H1 (cell line): ENCODE measurements at regions not wholly inside any gene's neighbourhood (a gene's known extent, or its start where the extent isn't known, plus 50 kb on each side); places are given as distances from the start of the nearest gene placed in this dataset.

Source experiments
- CTCF ChIA-PET: fragments of 300-600 bp; sonication (Branson Sonifier 250); formaldehyde crosslinking; loops from one replicate; lab custom pipeline; 2021; ENCODE audit not compliant: partially characterized antibody; lab: Charles Lee
- POLR2A ChIA-PET: fragments of 300-600 bp; sonication (Branson Sonifier 250); formaldehyde crosslinking; loops from one replicate; lab custom pipeline; 2021; ENCODE audit warnings: inconsistent platforms; ENCODE audit not compliant: partially characterized antibody; lab: Charles Lee
- DNase-seq, 2 experiments: peaks; one replicate each; pipeline versions ENCODE4 v3.0.0 to v3.0.0-alpha.2; 2010 to 2022; ENCODE audit warnings: low spot score in 2 of 2, low read depth in 1 of 2, mixed read lengths in 1 of 2
- FAIRE-seq: peaks from 2 replicates; lab custom pipeline; 2011; peaks lifted over from hg19 to GRCh38; lab: Jason Lieb, UNC
- H2AFZ ChIP-seq: 2 replicates; pipeline ENCODE4 v1.8.1; 2012; ENCODE audit warnings: low read length, inconsistent platforms
- H2AK5ac ChIP-seq: 2 replicates; pipeline ENCODE4 v1.6.1; 2013; ENCODE audit warnings: low read depth, low read length
- H2BK120ac ChIP-seq: replicated peaks from 2 replicates; pipeline ENCODE3; 2013; ENCODE audit warnings: low read depth, low read length, inconsistent platforms
- H2BK12ac ChIP-seq: 2 replicates; pipeline ENCODE4 v1.6.1; 2013; ENCODE audit warnings: low read depth, low read length
- H2BK15ac ChIP-seq: 2 replicates; pipeline ENCODE4 v1.6.1; 2013; ENCODE audit warnings: low read length
- H2BK20ac ChIP-seq: 2 replicates; pipeline ENCODE4 v1.6.1; 2013; ENCODE audit warnings: low read length
- H2BK5ac ChIP-seq: 2 replicates; pipeline ENCODE4 v1.6.1; 2013; ENCODE audit warnings: low read depth, low read length
- H3K14ac ChIP-seq: 2 replicates; pipeline ENCODE4 v1.6.1; 2013; ENCODE audit warnings: inconsistent platforms; ENCODE audit not compliant: insufficient read length
- H3K18ac ChIP-seq: 2 replicates; pipeline ENCODE4 v1.6.1; 2013; ENCODE audit warnings: low read length; ENCODE audit errors: extremely low read depth
- H3K23ac ChIP-seq: 2 replicates; pipeline ENCODE4 v1.6.1; 2013; ENCODE audit warnings: inconsistent platforms; ENCODE audit not compliant: insufficient read length
- H3K23me2 ChIP-seq: 2 replicates; pipeline ENCODE4 v1.6.1; 2013; ENCODE audit warnings: low read depth, low read length
- H3K27ac ChIP-seq: 2 replicates; pipeline ENCODE4 v1.6.1; 2011; ENCODE audit warnings: low read depth, low read length, inconsistent platforms
- H3K27me3 ChIP-seq, 4 experiments: replicated peaks in 1 of 4; 1 replicate in 1 of 4; 2 replicates in 3 of 4; pipeline versions ENCODE4 v1.6.1 to v1.8.1; 2011 to 2013; ENCODE audit warnings: low read length in 3 of 4, mild to moderate bottlenecking in 3 of 4, inconsistent platforms in 2 of 4, mixed read lengths in 2 of 4, moderate library complexity in 1 of 4; ENCODE audit not compliant: control insufficient read depth in 3 of 4, insufficient read depth in 3 of 4; ENCODE audit errors: extremely low read depth in 1 of 4
- H3K36me3 ChIP-seq, 4 experiments: 2 replicates each; pipeline versions ENCODE4 v1.6.1 to v1.8.1; 2011 to 2013; ENCODE audit warnings: mild to moderate bottlenecking in 4 of 4, low read length in 3 of 4, moderate library complexity in 2 of 4, control low read depth in 1 of 4, inconsistent platforms in 1 of 4; ENCODE audit not compliant: insufficient read depth in 4 of 4, control insufficient read depth in 2 of 4
- H3K4ac ChIP-seq: replicated peaks from 2 replicates; pipeline ENCODE3; 2013; ENCODE audit warnings: low read length, low read depth, mixed read lengths, inconsistent platforms; ENCODE audit not compliant: insufficient read length
- H3K4me1 ChIP-seq, 4 experiments: replicated peaks in 1 of 4; 1 replicate in 1 of 4; 2 replicates in 3 of 4; pipeline versions ENCODE4 v1.6.1 to v1.8.1; 2011 to 2013; ENCODE audit warnings: low read length in 3 of 4, inconsistent platforms in 2 of 4, mixed read lengths in 1 of 4; ENCODE audit not compliant: insufficient read depth in 4 of 4, control insufficient read depth in 3 of 4
- H3K4me2 ChIP-seq, 2 experiments: 2 replicates each; pipeline versions ENCODE4 v1.6.1 to v1.8.1; 2011 to 2013; ENCODE audit warnings: low read depth in 2 of 2, low read length in 2 of 2, control low read depth in 1 of 2, inconsistent platforms in 1 of 2, mild to moderate bottlenecking in 1 of 2; ENCODE audit not compliant: insufficient read depth in 1 of 2
- H3K4me3 ChIP-seq, 4 experiments: fragments of 200-600, 300-600 bp in 1 of 4; sonication (generic), shearing (Covaris generic), sonication (Bioruptor Twin) in 1 of 4; 2 replicates each; pipeline versions ENCODE4 v1.5.1 to v1.8.1; 2011 to 2016; ENCODE audit warnings: low read length in 4 of 4, low read depth in 3 of 4, control low read depth in 2 of 4, inconsistent platforms in 2 of 4, mild to moderate bottlenecking in 2 of 4, mixed read lengths in 1 of 4, moderate library complexity in 1 of 4; ENCODE audit not compliant: insufficient read depth in 2 of 4; ENCODE audit errors: extremely low read depth in 1 of 4
- H3K56ac ChIP-seq: replicated peaks from 2 replicates; pipeline ENCODE3; 2013; ENCODE audit warnings: low read depth, mild to moderate bottlenecking, mixed read lengths, low read length, inconsistent platforms; ENCODE audit not compliant: insufficient read length
- H3K79me1 ChIP-seq: 2 replicates; pipeline ENCODE4 v1.6.1; 2013; ENCODE audit warnings: low read depth, low read length, control low read depth
- H3K79me2 ChIP-seq, 2 experiments: 2 replicates each; pipeline versions ENCODE4 v1.6.1 to v1.8.1; 2012 to 2013; ENCODE audit warnings: low read length in 2 of 2, mild to moderate bottlenecking in 2 of 2, inconsistent platforms in 1 of 2; ENCODE audit not compliant: insufficient read depth in 2 of 2, control insufficient read depth in 1 of 2
- H3K9ac ChIP-seq, 4 experiments: replicated peaks in 1 of 4; 1 replicate in 1 of 4; 2 replicates in 3 of 4; pipeline versions ENCODE4 v1.6.1 to v1.8.1; 2011 to 2013; ENCODE audit warnings: low read depth in 3 of 4, low read length in 3 of 4, control low read depth in 2 of 4, mild to moderate bottlenecking in 2 of 4, moderate library complexity in 2 of 4, inconsistent platforms in 1 of 4; ENCODE audit errors: extremely low read depth in 1 of 4
- H3K9me3 ChIP-seq, 2 experiments: 2 replicates each; pipeline versions ENCODE4 v1.6.1 to v1.8.1; 2012 to 2013; ENCODE audit warnings: mild to moderate bottlenecking in 2 of 2, moderate library complexity in 2 of 2, control low read depth in 1 of 2, inconsistent platforms in 1 of 2, low read depth in 1 of 2, low read length in 1 of 2, mixed read lengths in 1 of 2; ENCODE audit not compliant: insufficient read depth in 2 of 2
- H4K20me1 ChIP-seq, 2 experiments: replicated peaks in 1 of 2; 2 replicates each; pipeline versions ENCODE3 to v1.8.1; 2011 to 2013; ENCODE audit warnings: inconsistent platforms in 2 of 2, low read length in 2 of 2, mild to moderate bottlenecking in 1 of 2; ENCODE audit not compliant: insufficient read depth in 2 of 2, control insufficient read depth in 1 of 2
- H4K5ac ChIP-seq: 2 replicates; pipeline ENCODE4 v1.6.1; 2013; ENCODE audit warnings: low read length, low read depth, mixed read lengths, inconsistent platforms; ENCODE audit not compliant: insufficient read length
- H4K8ac ChIP-seq: 2 replicates; pipeline ENCODE4 v1.8.0; 2013; ENCODE audit warnings: mild to moderate bottlenecking, moderate library complexity, low read length, inconsistent platforms; ENCODE audit not compliant: insufficient read depth; ENCODE audit errors: extremely low read depth
- H4K91ac ChIP-seq: replicated peaks from 2 replicates; pipeline ENCODE3; 2013; ENCODE audit warnings: low read length, mixed read lengths, inconsistent platforms; ENCODE audit not compliant: insufficient read length
- PHF8 ChIP-seq: fragments of 200-600 bp; sonication (generic); conservative IDR thresholded peaks from 2 replicates; pipeline ENCODE4 v1.7.1; 2012; ENCODE audit warnings: low read depth, mild to moderate bottlenecking, inconsistent platforms, low read length, moderate library complexity
- WGBS, 2 experiments: shearing (Covaris generic) in 1 of 2; methylation state at CpG; one replicate each; pipeline versions ENCODE4 v1.1.6 to v1.1.7; 2013 to 2015; ENCODE audit warnings: low lambda C conversion rate in 2 of 2, mixed read lengths in 2 of 2, inconsistent platforms in 1 of 2, low coverage in 1 of 2, missing lambda C conversion rate in 1 of 2; ENCODE audit not compliant: insufficient replicate concordance in 2 of 2, insufficient coverage in 1 of 2, insufficient read length in 1 of 2; ENCODE audit errors: extremely low coverage in 1 of 2, missing lambda C conversion rate in 1 of 2; 5-methylcytosine and 5-hydroxymethylcytosine counted together

DNA sequence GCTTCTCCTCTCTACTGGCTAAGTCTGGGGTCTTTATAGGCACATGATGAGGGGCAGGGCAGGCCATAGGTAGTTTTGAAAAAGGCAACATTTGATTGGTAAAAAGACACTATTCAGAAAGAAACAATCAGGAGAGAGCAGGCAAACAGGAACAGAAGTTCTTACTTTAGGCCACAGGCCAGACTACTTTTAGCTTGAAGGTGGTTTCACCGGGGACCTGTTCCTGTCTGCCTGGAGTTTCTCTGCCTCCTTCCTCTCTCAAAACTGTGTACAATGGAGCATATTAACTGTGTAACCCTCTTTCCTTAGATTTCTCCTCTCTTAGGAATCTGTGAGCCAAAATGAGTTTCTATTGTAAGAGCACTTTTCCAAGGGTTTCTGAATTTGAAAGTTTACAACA, 167.9 kb upstream of the AVPR1A start:
- Histone ChIP-seq H4K91ac (no peak overlapping the region), H3K9ac (no peak overlapping the region), H3K79me2 (no peaks in the 10 kb centered on the region), H2BK12ac (no peak overlapping the region), H3K23me2 (no peaks in the 10 kb centered on the region), H4K20me1 (no peaks in the 10 kb centered on the region), H4K8ac (no peak overlapping the region), H3K4me1 (no peaks in the 10 kb centered on the region), H3K79me1 (no peaks in the 10 kb centered on the region), H2BK5ac (no peak overlapping the region), H3K18ac (no peak overlapping the region), H3K36me3 (no peaks in the 10 kb centered on the region), H2AFZ (no peak overlapping the region), H3K4ac (no peak overlapping the region), H3K27me3 (no peaks in the 10 kb centered on the region), H4K5ac (no peak overlapping the region), H3K4me2 (no peak overlapping the region), H2AK5ac (no peak overlapping the region), H3K14ac (no peak overlapping the region), H2BK15ac (no peak overlapping the region), H3K9me3 (0 out of 4 replicates have a peak, but pooled peaks cover 0 to 2% of the 10 kb centered on the region in 2 experiments), H3K27ac (no peak overlapping the region), H3K56ac (no peak overlapping the region), H2BK120ac (no peak overlapping the region), H2BK20ac (no peak overlapping the region), H3K23ac (no peak overlapping the region), H3K4me3 (no peak overlapping the region)
- DNase-seq (no peak), FAIRE-seq (no peak)
- ChIA-PET CTCF (interaction anchor here (0.7 to 1.1 kb wide), 4 partner anchors 10 to 75 kb away, joined by 3 to 4 read pairs (median 3); no protein-coding TSS in a partner anchor), POLR2A (no interaction called here)
- no peak for TF ChIP-seq PHF8
- WGBS, 2 experiments = 100% methylated on average over 1 of the region's 1 CpG; no CpG with 5 or more reads in 1 of the 2 experiments
